ENCODE measurements at regions not wholly inside any gene's neighbourhood (a gene's known extent, or its start where the extent isn't known, plus 50 kb on each side); places are given as distances from the start of the nearest gene placed in this dataset.
A peak's percentile ranks its signal among the peaks of the same experiment; 100 is the strongest.

GRCh38 chr9:115939065-115939765 lies 214.4 kb upstream of the PAPPA start:
- no peak for TF ChIP-seq GATA3 (IDR thresholded peaks at IDR 0.05; ENCODE audit: low read depth, low read length)
- no peak for TF ChIP-seq GATA2 (IDR thresholded peaks at IDR 0.05; ENCODE audit: low read depth, low read length)

- no peak for TF ChIP-seq GATA2 (IDR thresholded peaks at IDR 0.05; ENCODE audit: low read depth, low read length)
- no peak for TF ChIP-seq GATA3 (IDR thresholded peaks at IDR 0.05; ENCODE audit: low read depth, low read length)
Measured at GRCh38 chr9:115941561-115942315, 211.9 kb upstream of the PAPPA start.

- no peak for TF ChIP-seq GATA3 (IDR thresholded peaks at IDR 0.05; ENCODE audit: low read depth, low read length)
- TF ChIP-seq GATA2 (IDR thresholded peaks at IDR 0.05; ENCODE audit: low read depth, low read length): no peak
Measured at GRCh38 chr9:115943431-115944165, 210.0 kb upstream of the PAPPA start.

GRCh38 chr9:115944166-115944948 lies 209.2 kb upstream of the PAPPA start:
- TF ChIP-seq GATA2 (IDR thresholded peaks at IDR 0.05; ENCODE audit: low read depth, low read length) (peak; percentile 53; the same call in 1 of the 2 replicates), GATA3 (IDR thresholded peaks at IDR 0.05; ENCODE audit: low read depth, low read length) (no peak)

GRCh38 chr9:115945009-115945431 lies 208.6 kb upstream of the PAPPA start:
- TF ChIP-seq GATA3 (IDR thresholded peaks at IDR 0.05; ENCODE audit: low read depth, low read length): no peak
- no peak for TF ChIP-seq GATA2 (IDR thresholded peaks at IDR 0.05; ENCODE audit: low read depth, low read length)

- no peak for TF ChIP-seq GATA2 (IDR thresholded peaks at IDR 0.05; ENCODE audit: low read depth, low read length)
Measured at GRCh38 chr9:115946530-115946929, 207.1 kb upstream of the PAPPA start.

- TF ChIP-seq GATA3 (IDR thresholded peaks at IDR 0.05; ENCODE audit: low read depth, low read length) (no peak), GATA2 (IDR thresholded peaks at IDR 0.05; ENCODE audit: low read depth, low read length) (no peak)
Measured at GRCh38 chr9:115951977-115952376, 201.6 kb upstream of the PAPPA start.

GRCh38 chr9:115952430-115953292 lies 200.9 kb upstream of the PAPPA start:
- no peak for TF ChIP-seq GATA3 (IDR thresholded peaks at IDR 0.05; ENCODE audit: low read depth, low read length)
- no peak for TF ChIP-seq GATA2 (IDR thresholded peaks at IDR 0.05; ENCODE audit: low read depth, low read length)

- no peak for TF ChIP-seq GATA3 (IDR thresholded peaks at IDR 0.05; ENCODE audit: low read depth, low read length)
- TF ChIP-seq GATA2 (IDR thresholded peaks at IDR 0.05; ENCODE audit: low read depth, low read length): no peak
Measured at GRCh38 chr9:115956371-115956770, 197.2 kb upstream of the PAPPA start.

GRCh38 chr9:115957585-115957984 lies 196.0 kb upstream of the PAPPA start:
- no peak for TF ChIP-seq GATA2 (IDR thresholded peaks at IDR 0.05; ENCODE audit: low read depth, low read length)
- no peak for TF ChIP-seq GATA3 (IDR thresholded peaks at IDR 0.05; ENCODE audit: low read depth, low read length)

GRCh38 chr9:115964710-115965347 lies 188.8 kb upstream of the PAPPA start:
- no peak for TF ChIP-seq GATA3 (IDR thresholded peaks at IDR 0.05; ENCODE audit: low read depth, low read length)
- TF ChIP-seq GATA2 (IDR thresholded peaks at IDR 0.05; ENCODE audit: low read depth, low read length): no peak

GRCh38 chr9:115966660-115967059 lies 186.9 kb upstream of the PAPPA start:
- no peak for TF ChIP-seq GATA3 (IDR thresholded peaks at IDR 0.05; ENCODE audit: low read depth, low read length)
- no peak for TF ChIP-seq GATA2 (IDR thresholded peaks at IDR 0.05; ENCODE audit: low read depth, low read length)

All from SH-SY5Y (cell line).